ENCODE measurements at regions not wholly inside any gene's neighbourhood (a gene's known extent, or its start where the extent isn't known, plus 50 kb on each side); places are given as distances from the start of the nearest gene placed in this dataset.

- H3K4me3 Mint-ChIP-seq (ENCODE audit: unreplicated experiment) = no peak overlapping the region
- no peaks in the 10 kb centered on the region for H3K9me3 Mint-ChIP-seq (ENCODE audit: unreplicated experiment)
- H3K27ac Mint-ChIP-seq (ENCODE audit: unreplicated experiment) = no peak overlapping the region
- no peak for DNase-seq (ENCODE audit: extremely low spot score, unreplicated experiment)
- no peaks in the 10 kb centered on the region for H3K27me3 Mint-ChIP-seq (ENCODE audit: unreplicated experiment)
- no peaks in the 10 kb centered on the region for H3K4me1 Mint-ChIP-seq (ENCODE audit: unreplicated experiment)
- no peak for TF ChIP-seq CTCF (IDR thresholded peaks at IDR 0.05)
- no peaks in the 10 kb centered on the region for H3K36me3 Mint-ChIP-seq (ENCODE audit: unreplicated experiment)
Measured at GRCh38 chrX:112270991-112271390, 188.4 kb upstream of the TRPC5 start.

GRCh38 chrX:112266136-112266535, 183.6 kb upstream of the TRPC5 start:
- no peaks in the 10 kb centered on the region for H3K27me3 Mint-ChIP-seq (ENCODE audit: unreplicated experiment)
- H3K36me3 Mint-ChIP-seq (ENCODE audit: unreplicated experiment) = no peaks in the 10 kb centered on the region
- no peak for DNase-seq (ENCODE audit: extremely low spot score, unreplicated experiment)
- no peak overlapping the region for H3K27ac Mint-ChIP-seq (ENCODE audit: unreplicated experiment)
- no peak for TF ChIP-seq CTCF (IDR thresholded peaks at IDR 0.05)
- H3K9me3 Mint-ChIP-seq (ENCODE audit: unreplicated experiment) = no peaks in the 10 kb centered on the region
- H3K4me3 Mint-ChIP-seq (ENCODE audit: unreplicated experiment) = no peak overlapping the region
- no peaks in the 10 kb centered on the region for H3K4me1 Mint-ChIP-seq (ENCODE audit: unreplicated experiment)

GRCh38 chrX:112259375-112259774, 176.8 kb upstream of the TRPC5 start:
- H3K36me3 Mint-ChIP-seq (ENCODE audit: unreplicated experiment) = no peaks in the 10 kb centered on the region
- no peaks in the 10 kb centered on the region for H3K27me3 Mint-ChIP-seq (ENCODE audit: unreplicated experiment)
- H3K4me3 Mint-ChIP-seq (ENCODE audit: unreplicated experiment) = no peak overlapping the region
- no peak for TF ChIP-seq CTCF (IDR thresholded peaks at IDR 0.05)
- DNase-seq (ENCODE audit: extremely low spot score, unreplicated experiment) = no peak
- H3K27ac Mint-ChIP-seq (ENCODE audit: unreplicated experiment) = no peak overlapping the region
- no peaks in the 10 kb centered on the region for H3K4me1 Mint-ChIP-seq (ENCODE audit: unreplicated experiment)
- peaks cover 9% of the 10 kb centered on the region for H3K9me3 Mint-ChIP-seq (ENCODE audit: unreplicated experiment)

- TF ChIP-seq CTCF (IDR thresholded peaks at IDR 0.05) = no peak
- H3K27me3 Mint-ChIP-seq (ENCODE audit: unreplicated experiment) = no peaks in the 10 kb centered on the region
- DNase-seq (ENCODE audit: extremely low spot score, unreplicated experiment) = no peak
- H3K4me3 Mint-ChIP-seq (ENCODE audit: unreplicated experiment) = no peak overlapping the region
- H3K36me3 Mint-ChIP-seq (ENCODE audit: unreplicated experiment) = no peaks in the 10 kb centered on the region
- H3K27ac Mint-ChIP-seq (ENCODE audit: unreplicated experiment) = no peak overlapping the region
- no peaks in the 10 kb centered on the region for H3K9me3 Mint-ChIP-seq (ENCODE audit: unreplicated experiment)
- no peaks in the 10 kb centered on the region for H3K4me1 Mint-ChIP-seq (ENCODE audit: unreplicated experiment)
Measured at GRCh38 chrX:112254896-112255295, 172.3 kb upstream of the TRPC5 start.

GRCh38 chrX:112247714-112248113, 165.1 kb upstream of the TRPC5 start:
- no peak for TF ChIP-seq CTCF (IDR thresholded peaks at IDR 0.05)
- no peaks in the 10 kb centered on the region for H3K4me1 Mint-ChIP-seq (ENCODE audit: unreplicated experiment)

More at GRCh38 chrX:112247714-112248113, 165.1 kb upstream of the TRPC5 start:
- Mint-ChIP-seq H3K36me3 (ENCODE audit: unreplicated experiment) (no peaks in the 10 kb centered on the region), H3K4me3 (ENCODE audit: unreplicated experiment) (no peak overlapping the region), H3K27ac (ENCODE audit: unreplicated experiment) (no peak overlapping the region), H3K9me3 (ENCODE audit: unreplicated experiment) (peaks cover 24% of the 10 kb centered on the region), H3K27me3 (ENCODE audit: unreplicated experiment) (no peaks in the 10 kb centered on the region)
- no peak for DNase-seq (ENCODE audit: extremely low spot score, unreplicated experiment)
